Vagina (tissue), 2 donors: ENCODE measurements at regions not wholly inside any gene's neighbourhood (a gene's known extent, or its start where the extent isn't known, plus 50 kb on each side); places are given as distances from the start of the nearest gene placed in this dataset.

ENCODE experiments used
- CTCF ChIP-seq, 3 experiments: fragments of 450-650 bp in 2 of 3; fragments of 200-600 bp in 1 of 3; sonication (generic) in 1 of 3; IDR thresholded peaks; one replicate each; pipeline ENCODE4 v1.5.1; 2017 to 2019; ENCODE audit warnings: antibody characterized with exemption in 3 of 3, mild to moderate bottlenecking in 2 of 3, moderate library complexity in 2 of 3
- POLR2A ChIP-seq, 2 donors: fragments of 450-650 bp; IDR thresholded peaks; one replicate each; pipeline ENCODE4 v1.6.1; 2017; ENCODE audit warnings: antibody characterized with exemption in 2 of 2, mild to moderate bottlenecking in 2 of 2, moderate library complexity in 2 of 2

GRCh38 chr1:157400766-157401165, 151.5 kb downstream of the FCRL5 start:
- no peak for TF ChIP-seq CTCF (IDR thresholded peaks at IDR 0.05)
- TF ChIP-seq POLR2A (IDR thresholded peaks at IDR 0.05) = no peak
